Effector memory CD4-positive, alpha-beta T cell (primary cell): ENCODE measurements at regions not wholly inside any gene's neighbourhood (a gene's known extent, or its start where the extent isn't known, plus 50 kb on each side); places are given as distances from the start of the nearest gene placed in this dataset.

Experiments used
- DNase-seq, 3 donors: peaks; one replicate each; pipeline ENCODE4 v3.0.0-alpha.2; 2020
- H3K27ac ChIP-seq: 2 replicates; pipeline ENCODE4 v1.7.0; 2013; ENCODE audit warnings: mild to moderate bottlenecking, low read length, moderate library complexity; ENCODE audit not compliant: insufficient read depth, poor library complexity, severe bottlenecking
- H3K27me3 ChIP-seq: replicated peaks from 2 replicates; pipeline ENCODE4 v1.7.0; 2013; ENCODE audit warnings: mild to moderate bottlenecking, low read length; ENCODE audit not compliant: insufficient read depth, control insufficient read depth, poor library complexity, severe bottlenecking
- H3K36me3 ChIP-seq: 2 replicates; pipeline ENCODE4 v1.7.0; 2013; ENCODE audit warnings: mild to moderate bottlenecking, low read length, moderate library complexity; ENCODE audit not compliant: control insufficient read depth, insufficient read depth
- H3K4me1 ChIP-seq: 2 replicates; pipeline ENCODE4 v1.7.0; 2013; ENCODE audit warnings: low read length, mild to moderate bottlenecking; ENCODE audit not compliant: control insufficient read depth, insufficient read depth, poor library complexity, severe bottlenecking
- H3K4me3 ChIP-seq: 2 replicates; pipeline ENCODE4 v1.7.0; 2013; ENCODE audit warnings: low read length, low read depth, mild to moderate bottlenecking; ENCODE audit not compliant: insufficient read depth, poor library complexity, severe bottlenecking
- H3K9me3 ChIP-seq: 2 replicates; pipeline ENCODE4 v1.7.0; 2013; ENCODE audit warnings: mild to moderate bottlenecking, low read length, moderate library complexity; ENCODE audit not compliant: control insufficient read depth

DNA sequence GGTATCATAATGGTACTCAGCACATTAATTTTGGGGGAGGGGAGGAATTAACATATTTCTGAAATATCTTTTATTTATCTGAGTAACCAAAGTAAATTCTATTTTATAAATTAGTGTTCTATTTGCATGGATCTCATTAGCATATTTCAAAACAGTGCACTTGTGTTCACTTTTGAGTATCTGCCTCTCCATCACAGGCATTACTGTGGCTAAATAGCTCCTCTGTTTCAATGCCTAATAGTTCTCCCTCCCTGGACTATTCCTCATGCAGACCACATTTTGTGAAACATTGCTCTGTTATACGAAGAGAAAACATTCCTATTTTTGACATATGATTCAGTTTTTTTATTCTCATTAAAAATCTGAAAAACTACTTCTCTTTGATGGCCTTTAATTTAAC lies 1127.8 kb downstream of the TUSC7 start:
- Histone ChIP-seq H3K27me3 (no peaks in the 10 kb centered on the region), H3K9me3 (no peaks in the 10 kb centered on the region), H3K36me3 (no peaks in the 10 kb centered on the region), H3K4me3 (no peak overlapping the region), H3K4me1 (no peaks in the 10 kb centered on the region), H3K27ac (no peak overlapping the region)
- no peak for DNase-seq

DNA sequence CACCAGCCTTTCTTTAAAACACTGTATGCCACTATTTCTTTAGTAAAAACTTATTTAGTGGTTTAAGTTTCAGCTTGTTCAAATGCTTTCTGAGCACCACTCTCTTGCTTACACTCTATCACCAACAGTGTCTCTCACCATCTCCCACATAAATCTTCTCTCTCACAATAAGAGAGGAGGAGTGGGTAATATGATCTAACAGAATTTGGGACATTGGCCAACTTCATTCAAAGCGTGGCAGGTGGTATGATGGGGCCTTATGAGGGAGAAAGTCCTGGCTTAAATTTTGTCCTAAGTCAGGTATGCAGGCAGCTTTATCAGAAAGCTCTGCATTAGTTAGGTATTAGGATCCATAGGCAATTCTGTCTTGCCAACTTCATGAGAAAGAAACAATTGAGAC lies 1132.5 kb downstream of the TUSC7 start:
- no peaks in the 10 kb centered on the region for H3K27me3 ChIP-seq
- no peaks in the 10 kb centered on the region for H3K9me3 ChIP-seq
- no peak overlapping the region for H3K27ac ChIP-seq
- H3K36me3 ChIP-seq = no peaks in the 10 kb centered on the region
- H3K4me3 ChIP-seq = no peak overlapping the region
- DNase-seq = no peak
- no peaks in the 10 kb centered on the region for H3K4me1 ChIP-seq

DNA sequence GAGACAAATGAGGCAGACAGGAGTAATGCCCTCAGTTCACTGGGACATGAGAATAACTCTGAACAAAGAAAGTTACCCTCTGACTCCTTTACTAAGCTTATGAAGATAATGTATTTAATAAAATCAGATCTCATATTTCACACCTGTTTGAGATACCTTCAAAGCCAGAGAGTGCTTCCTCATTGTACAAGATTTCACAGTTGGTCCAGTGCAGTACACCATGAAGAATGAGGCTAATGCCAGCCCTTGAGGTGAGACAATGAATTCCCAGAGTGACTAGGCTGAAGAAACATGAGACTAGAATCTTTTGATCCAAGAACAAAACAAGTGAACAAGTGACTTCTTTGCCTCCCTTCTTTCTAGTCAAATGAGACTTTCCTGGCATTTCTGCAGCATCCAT lies 1133.8 kb downstream of the TUSC7 start:
- no peaks in the 10 kb centered on the region for H3K9me3 ChIP-seq
- H3K4me1 ChIP-seq = no peaks in the 10 kb centered on the region
- H3K36me3 ChIP-seq = no peaks in the 10 kb centered on the region
- no peak for DNase-seq
- H3K27ac ChIP-seq = no peak overlapping the region
- no peak overlapping the region for H3K4me3 ChIP-seq
- no peaks in the 10 kb centered on the region for H3K27me3 ChIP-seq

- Histone ChIP-seq H3K27me3 (no peaks in the 10 kb centered on the region), H3K4me1 (no peaks in the 10 kb centered on the region), H3K9me3 (no peaks in the 10 kb centered on the region), H3K36me3 (no peaks in the 10 kb centered on the region), H3K4me3 (no peak overlapping the region), H3K27ac (no peak overlapping the region)
- DNase-seq = no peak
Observed at GRCh38 chr3:117844676-117845075, 1135.1 kb downstream of the TUSC7 start.

GRCh38 chr3:117846238-117846637 lies 1136.7 kb downstream of the TUSC7 start:
- no peak overlapping the region for H3K27ac ChIP-seq
- no peak for DNase-seq
- H3K27me3 ChIP-seq = no peaks in the 10 kb centered on the region
- no peaks in the 10 kb centered on the region for H3K9me3 ChIP-seq
- H3K4me1 ChIP-seq = no peaks in the 10 kb centered on the region
- H3K36me3 ChIP-seq = no peaks in the 10 kb centered on the region
- no peak overlapping the region for H3K4me3 ChIP-seq

- H3K4me3 ChIP-seq = no peak overlapping the region
- no peaks in the 10 kb centered on the region for H3K27me3 ChIP-seq
- no peaks in the 10 kb centered on the region for H3K36me3 ChIP-seq
- no peak for DNase-seq
- H3K27ac ChIP-seq = no peak overlapping the region
- H3K9me3 ChIP-seq = no peaks in the 10 kb centered on the region
- H3K4me1 ChIP-seq = no peaks in the 10 kb centered on the region
Observed at GRCh38 chr3:117848606-117849005, 1139.0 kb downstream of the TUSC7 start.

DNA sequence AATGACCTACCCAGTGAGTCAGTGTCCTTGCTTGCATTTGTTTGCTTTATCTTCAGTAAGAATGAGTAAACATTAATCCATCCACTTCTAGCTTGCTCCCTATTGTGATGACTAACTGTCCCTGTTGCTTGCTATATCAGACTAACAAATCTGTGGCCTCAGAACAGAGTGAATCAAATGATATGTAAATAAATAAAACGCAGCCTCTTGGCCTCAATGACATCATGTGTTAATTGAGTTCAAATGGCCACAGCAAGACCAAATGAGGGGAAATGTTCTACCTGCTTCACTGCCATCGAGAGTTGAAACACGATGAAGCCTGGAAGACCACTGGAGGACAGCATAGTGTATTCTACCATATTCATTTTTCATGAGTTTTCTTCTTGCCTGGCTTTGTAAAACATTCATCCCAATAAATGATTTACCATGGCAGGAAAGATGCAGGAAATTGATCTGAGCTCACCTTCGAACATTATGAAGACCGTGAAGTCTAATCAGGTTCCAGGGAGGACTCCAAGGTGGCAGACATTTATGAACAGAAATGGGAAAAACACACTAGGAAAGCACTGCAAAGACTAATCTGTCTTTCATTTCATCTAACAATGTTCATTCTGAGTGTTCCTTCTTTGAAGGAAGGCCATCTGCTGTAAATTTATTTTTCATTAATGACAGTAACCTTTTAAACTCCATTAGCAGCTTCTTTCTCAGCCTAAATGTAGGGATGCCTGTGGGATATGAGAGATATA lies 1144.5 kb downstream of the TUSC7 start:
- Histone ChIP-seq H3K9me3 (no peaks in the 10 kb centered on the region), H3K36me3 (no peaks in the 10 kb centered on the region), H3K27ac (no peak overlapping the region), H3K4me3 (no peak overlapping the region), H3K27me3 (no peaks in the 10 kb centered on the region), H3K4me1 (no peaks in the 10 kb centered on the region)
- no peak for DNase-seq

GRCh38 chr3:117856354-117856753 lies 1146.8 kb downstream of the TUSC7 start:
- Histone ChIP-seq H3K36me3 (no peaks in the 10 kb centered on the region), H3K4me3 (no peak overlapping the region), H3K27me3 (no peaks in the 10 kb centered on the region), H3K4me1 (no peaks in the 10 kb centered on the region), H3K9me3 (no peaks in the 10 kb centered on the region), H3K27ac (no peak overlapping the region)
- no peak for DNase-seq

- DNase-seq = no peak
- Histone ChIP-seq H3K27ac (no peak overlapping the region), H3K27me3 (no peaks in the 10 kb centered on the region), H3K4me1 (no peaks in the 10 kb centered on the region), H3K9me3 (no peaks in the 10 kb centered on the region), H3K4me3 (no peak overlapping the region), H3K36me3 (no peaks in the 10 kb centered on the region)
Observed at GRCh38 chr3:117863146-117863545, 1153.6 kb downstream of the TUSC7 start.

- DNase-seq = no peak
- H3K4me3 ChIP-seq = no peak overlapping the region
- H3K36me3 ChIP-seq = no peaks in the 10 kb centered on the region
- no peaks in the 10 kb centered on the region for H3K4me1 ChIP-seq
- H3K27me3 ChIP-seq = no peaks in the 10 kb centered on the region
- H3K27ac ChIP-seq = no peak overlapping the region
- no peaks in the 10 kb centered on the region for H3K9me3 ChIP-seq
Observed at GRCh38 chr3:117865338-117865737, 1155.8 kb downstream of the TUSC7 start.
